SU-DHL-6 (cell line): ENCODE measurements at regions not wholly inside any gene's neighbourhood (a gene's known extent, or its start where the extent isn't known, plus 50 kb on each side); places are given as distances from the start of the nearest gene placed in this dataset.

Experiments used
- CTCF ChIP-seq: fragments of 200-600 bp; sonication (generic); IDR thresholded peaks from one replicate; pipeline ENCODE4 v1.5.1; 2017; ENCODE audit warnings: antibody characterized with exemption, mild to moderate bottlenecking, low read length, moderate library complexity; ENCODE audit not compliant: insufficient read depth, poor library complexity, severe bottlenecking
- EZH2phosphoT487 ChIP-seq: fragments of 200-600 bp; sonication (generic), shearing (Covaris generic); conservative IDR thresholded peaks from 2 replicates; pipeline ENCODE4 v1.6.1; 2018; ENCODE audit warnings: mild to moderate bottlenecking, antibody characterized with exemption, low read length, moderate library complexity, mixed read lengths

- TF ChIP-seq CTCF (no peak), EZH2phosphoT487 (no peak)
Measured at GRCh38 chrX:82648062-82648461, 860.0 kb upstream of the POU3F4 start.
